Brain microvascular endothelial cell (primary cell): ENCODE measurements at regions not wholly inside any gene's neighbourhood (a gene's known extent, or its start where the extent isn't known, plus 50 kb on each side); places are given as distances from the start of the nearest gene placed in this dataset.
"Not testable (repeated sequence)": the region's sequence is repeated elsewhere in the genome, so short reads cannot be mapped to it uniquely, and the experiment has no call there.

ENCODE experiments used
- DNase-seq: peaks from one replicate; pipeline ENCODE4 v3.0.0-alpha.2; 2020
- H3K27ac ChIP-seq: fragments of 250-450 bp; sonication (Bioruptor Pico); 2 replicates; pipeline ENCODE4 v1.5.1; 2020; ENCODE audit warnings: mild to moderate bottlenecking, moderate library complexity
- H3K27me3 ChIP-seq: fragments of 250-450 bp; sonication (Bioruptor Pico); replicated peaks from 2 replicates; pipeline ENCODE4 v1.5.1; 2020; ENCODE audit warnings: mild to moderate bottlenecking
- H3K36me3 ChIP-seq: fragments of 250-450 bp; sonication (Bioruptor Pico); replicated peaks from 2 replicates; pipeline ENCODE4 v1.5.1; 2020; ENCODE audit warnings: mild to moderate bottlenecking
- H3K4me3 ChIP-seq: 2 replicates; pipeline ENCODE4 v1.5.1; 2011; ENCODE audit warnings: low read depth, mild to moderate bottlenecking, control low read depth, low read length, moderate library complexity
- in situ Hi-C: cut with HindIII; loops from 2 replicates; pipeline ENCODE4 v1.10.0; 2017; ENCODE audit warnings: low sequenced_read_pairs, low pct_ligation_motif_present
- TF ChIP-seq, protein P1 (sequence below): IDR thresholded peaks from 2 replicates; pipeline ENCODE4 v1.5.1; 2011; ENCODE audit warnings: low read depth, mild to moderate bottlenecking, moderate library complexity, low read length, control low read depth, inconsistent platforms; ENCODE audit errors: missing control alignments

DNA sequence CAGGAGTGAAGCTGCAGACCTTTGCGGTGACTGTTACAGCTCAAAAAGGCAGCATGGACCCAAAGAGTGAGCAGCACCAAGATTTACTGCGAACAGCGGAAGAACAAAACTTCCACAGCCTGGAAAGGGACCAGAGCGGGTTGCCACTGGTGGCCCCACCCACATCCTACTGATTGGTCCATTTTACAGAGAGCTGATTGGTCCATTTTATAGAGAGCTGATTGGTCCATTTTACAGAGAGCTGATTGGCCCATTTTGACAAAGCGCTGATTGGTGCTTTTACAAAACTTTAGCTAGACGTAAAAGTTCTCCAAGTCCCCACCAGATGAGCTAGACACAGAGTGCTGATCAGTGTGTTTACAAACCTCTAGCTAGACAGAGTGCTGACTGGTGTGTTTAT, 134.2 kb upstream of the FRG1 start:
- in situ Hi-C loops = no loop called here
- Histone ChIP-seq H3K27ac (no peak overlapping the region), H3K27me3 (no peaks in the 10 kb centered on the region), H3K4me3 (no peak overlapping the region), H3K36me3 (no peaks in the 10 kb centered on the region)
- DNase-seq = no peak
- TF ChIP-seq, protein P1, sequence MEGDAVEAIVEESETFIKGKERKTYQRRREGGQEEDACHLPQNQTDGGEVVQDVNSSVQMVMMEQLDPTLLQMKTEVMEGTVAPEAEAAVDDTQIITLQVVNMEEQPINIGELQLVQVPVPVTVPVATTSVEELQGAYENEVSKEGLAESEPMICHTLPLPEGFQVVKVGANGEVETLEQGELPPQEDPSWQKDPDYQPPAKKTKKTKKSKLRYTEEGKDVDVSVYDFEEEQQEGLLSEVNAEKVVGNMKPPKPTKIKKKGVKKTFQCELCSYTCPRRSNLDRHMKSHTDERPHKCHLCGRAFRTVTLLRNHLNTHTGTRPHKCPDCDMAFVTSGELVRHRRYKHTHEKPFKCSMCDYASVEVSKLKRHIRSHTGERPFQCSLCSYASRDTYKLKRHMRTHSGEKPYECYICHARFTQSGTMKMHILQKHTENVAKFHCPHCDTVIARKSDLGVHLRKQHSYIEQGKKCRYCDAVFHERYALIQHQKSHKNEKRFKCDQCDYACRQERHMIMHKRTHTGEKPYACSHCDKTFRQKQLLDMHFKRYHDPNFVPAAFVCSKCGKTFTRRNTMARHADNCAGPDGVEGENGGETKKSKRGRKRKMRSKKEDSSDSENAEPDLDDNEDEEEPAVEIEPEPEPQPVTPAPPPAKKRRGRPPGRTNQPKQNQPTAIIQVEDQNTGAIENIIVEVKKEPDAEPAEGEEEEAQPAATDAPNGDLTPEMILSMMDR = no peak

DNA sequence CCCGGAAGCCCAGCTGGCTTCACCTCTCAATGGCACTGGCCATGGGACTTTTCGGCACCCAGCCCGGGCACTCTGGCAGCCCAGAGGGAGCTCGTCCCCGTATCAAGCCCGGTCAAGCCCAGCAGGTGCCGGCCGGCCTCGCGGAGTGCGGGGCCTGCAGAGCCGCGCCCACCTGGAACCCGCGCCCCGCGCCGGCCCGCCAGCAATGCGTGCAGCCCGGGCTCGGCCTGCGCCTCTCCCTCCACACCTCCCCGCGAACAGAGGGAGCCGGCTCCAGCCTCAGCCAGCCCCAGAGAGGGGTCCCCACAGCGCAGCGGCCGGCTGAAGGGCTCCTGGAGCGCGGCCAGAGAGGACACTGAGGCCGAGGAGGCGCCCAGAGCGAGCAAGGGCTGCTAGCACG, 133.6 kb upstream of the FRG1 start:
- DNase-seq = no peak
- H3K27ac ChIP-seq = no peak overlapping the region
- in situ Hi-C loops = no loop called here
- TF ChIP-seq, protein P1 = no peak
- no peaks in the 10 kb centered on the region for H3K27me3 ChIP-seq
- no peaks in the 10 kb centered on the region for H3K36me3 ChIP-seq
- H3K4me3 ChIP-seq = no peak overlapping the region

DNA sequence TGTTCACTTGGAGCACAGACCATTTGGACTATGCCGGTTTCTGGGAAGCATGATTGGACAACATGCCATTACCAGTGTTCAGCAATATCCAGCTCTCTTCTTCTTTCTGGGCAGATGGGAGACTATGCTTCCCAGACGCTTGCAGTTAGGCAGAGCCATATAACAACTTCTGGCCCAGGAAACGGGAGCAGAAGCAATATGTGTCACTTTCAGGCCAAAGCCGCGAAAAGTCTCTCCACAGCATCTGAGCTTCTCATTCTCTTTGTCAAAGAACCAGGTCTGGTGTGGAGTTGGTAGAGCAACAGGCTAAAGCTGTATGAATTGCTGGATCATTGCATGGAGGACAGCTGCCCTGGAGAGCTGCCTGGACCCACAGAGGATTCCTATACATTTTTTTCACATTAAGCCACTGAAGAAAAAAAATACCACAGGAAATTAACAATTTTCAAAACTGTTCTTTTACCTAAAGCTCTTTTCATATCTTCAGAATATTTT, 131.4 kb upstream of the FRG1 start:
- no peak for DNase-seq
- no peak overlapping the region for H3K27ac ChIP-seq
- H3K36me3 ChIP-seq = no peaks in the 10 kb centered on the region
- H3K4me3 ChIP-seq = no peak overlapping the region
- in situ Hi-C loops = no loop called here
- TF ChIP-seq, protein P1 = no peak
- no peaks in the 10 kb centered on the region for H3K27me3 ChIP-seq

DNA sequence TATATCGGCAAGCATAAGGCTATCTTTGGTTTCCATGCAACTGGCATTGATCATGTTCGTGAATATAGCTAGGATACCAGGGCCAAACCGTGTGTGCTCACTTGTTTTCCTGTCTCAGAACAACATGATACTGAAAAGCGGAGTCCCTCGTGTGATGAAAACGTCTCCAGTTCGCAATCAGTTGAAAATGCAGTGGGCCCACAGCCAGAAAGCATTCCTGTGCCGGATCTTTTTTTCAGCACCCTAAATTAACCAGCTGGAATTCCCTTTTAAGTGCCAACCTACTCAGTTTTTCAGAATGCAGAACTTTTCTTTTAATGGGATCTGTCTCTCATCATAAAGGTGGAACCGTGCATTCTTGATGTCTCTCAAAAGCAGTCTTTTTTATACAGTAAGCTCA, 130.8 kb upstream of the FRG1 start:
- TF ChIP-seq, protein P1 = no peak
- in situ Hi-C loops = no loop called here
- DNase-seq = no peak
- Histone ChIP-seq H3K4me3 (no peak overlapping the region), H3K27me3 (no peaks in the 10 kb centered on the region), H3K27ac (no peak overlapping the region), H3K36me3 (no peaks in the 10 kb centered on the region)

DNA sequence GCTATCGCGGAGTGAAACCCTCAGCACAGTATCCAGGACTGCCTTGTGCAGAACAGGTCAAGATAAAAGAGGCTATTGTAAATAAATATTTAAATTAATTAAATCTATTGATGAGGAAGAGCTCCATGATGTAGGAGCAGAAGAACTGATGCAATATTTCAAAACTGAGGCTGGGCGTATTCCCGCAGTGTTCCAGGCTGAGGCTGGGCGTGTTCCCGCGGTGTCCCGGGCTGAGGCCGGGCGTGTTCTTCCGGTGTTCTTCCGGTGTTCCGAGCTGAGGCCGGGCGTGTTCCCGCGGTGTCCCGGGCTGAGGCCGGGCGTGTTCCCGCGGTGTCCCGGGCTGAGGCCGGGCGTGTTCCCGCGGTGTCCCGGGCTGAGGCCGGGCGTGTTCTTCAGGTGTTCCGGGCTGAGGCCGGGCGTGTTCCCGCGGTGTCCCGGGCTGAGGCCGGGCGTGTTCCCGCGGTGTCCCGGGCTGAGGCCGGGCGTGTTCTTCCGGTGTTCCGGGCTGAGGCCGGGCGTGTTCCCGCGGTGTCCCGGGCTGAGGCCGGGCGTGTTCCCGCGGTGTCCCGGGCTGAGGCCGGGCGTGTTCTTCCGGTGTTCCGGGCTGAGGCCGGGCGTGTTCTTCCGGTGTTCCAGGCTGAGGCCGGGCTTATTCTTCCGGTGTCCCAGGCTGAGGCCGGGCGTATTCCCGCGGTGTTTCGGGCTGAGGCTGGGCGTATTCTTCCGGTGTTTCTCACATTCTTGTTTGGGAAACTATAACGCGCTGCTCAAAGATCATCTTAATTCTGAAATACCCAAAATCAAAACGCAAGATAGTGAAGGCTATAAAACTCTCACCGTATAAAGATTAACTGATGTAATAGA, 130.1 kb upstream of the FRG1 start:
- H3K27me3 ChIP-seq, DNase-seq, H3K27ac ChIP-seq, H3K4me3 ChIP-seq, in situ Hi-C loops, H3K36me3 ChIP-seq: not testable (repeated sequence)

DNA sequence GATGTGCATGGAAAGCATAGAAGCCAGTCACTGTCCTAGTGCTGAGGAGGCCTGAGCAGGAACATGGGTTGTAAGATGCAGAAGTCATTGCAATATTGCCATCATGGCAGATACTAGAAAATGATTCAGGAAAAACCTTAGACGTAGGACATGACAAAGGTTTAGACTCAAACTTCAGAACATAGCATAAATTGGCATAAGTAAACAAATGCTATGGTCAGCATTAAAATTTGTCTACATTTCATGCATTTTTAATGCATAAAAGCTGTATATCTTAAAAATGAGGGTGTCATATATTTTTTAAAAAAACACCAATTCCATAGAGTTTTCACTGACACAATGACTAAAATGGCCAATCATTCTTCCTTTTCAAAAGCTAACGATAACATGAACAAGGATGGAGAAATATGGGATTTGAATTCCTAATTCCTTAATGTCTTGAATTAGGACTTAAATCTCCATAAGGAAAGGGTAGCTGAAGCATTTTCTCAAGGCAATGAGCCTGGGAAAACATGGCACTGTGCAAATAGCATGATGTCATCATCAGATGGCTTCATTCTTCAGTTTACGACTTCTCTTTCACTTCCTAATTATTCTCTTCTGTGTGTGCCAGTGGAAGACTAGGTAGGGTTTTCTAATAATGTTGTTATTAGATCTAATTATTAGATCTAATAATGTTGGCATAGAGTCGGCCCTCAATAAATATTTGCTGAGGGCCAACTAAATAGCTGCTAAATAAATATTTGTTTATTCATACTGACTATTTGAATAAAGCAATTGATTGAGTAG, 125.1 kb upstream of the FRG1 start:
- Histone ChIP-seq H3K36me3 (no peaks in the 10 kb centered on the region), H3K27ac (no peak overlapping the region), H3K4me3 (no peak overlapping the region), H3K27me3 (no peaks in the 10 kb centered on the region)
- TF ChIP-seq, protein P1 = no peak
- no peak for DNase-seq
- in situ Hi-C loops = no loop called here
